HepG2 (cell line): ENCODE measurements at regions not wholly inside any gene's neighbourhood (a gene's known extent, or its start where the extent isn't known, plus 50 kb on each side); places are given as distances from the start of the nearest gene placed in this dataset.

ENCODE experiments used
- ATF6 ChIP-seq: sonication (generic); formaldehyde crosslinking; conservative IDR thresholded peaks from 2 replicates; pipeline ENCODE4 v1.4.0; 2020; ENCODE audit warnings: missing genetic modification reagents
- ATF7-NPFF ChIP-seq: sonication (generic); formaldehyde crosslinking; IDR thresholded peaks from 2 replicates; pipeline ENCODE4 v1.8.1; 2023; ENCODE audit warnings: mild to moderate bottlenecking, low read depth, missing genetic modification reagents, moderate library complexity
- NFE2L1 ChIP-seq: sonication (generic); formaldehyde crosslinking; IDR thresholded peaks from 2 replicates; pipeline ENCODE4 v1.4.0; 2020; ENCODE audit warnings: missing genetic modification reagents, mild to moderate bottlenecking, borderline replicate concordance
- TRIM24 ChIP-seq: sonication (generic); formaldehyde crosslinking; IDR thresholded peaks from 2 replicates; pipeline ENCODE4 v1.8.0; 2022; ENCODE audit warnings: mild to moderate bottlenecking, missing genetic modification reagents
- ZNF75D ChIP-seq: sonication (generic); formaldehyde crosslinking; IDR thresholded peaks from 2 replicates; pipeline ENCODE4 v1.8.1; 2023; ENCODE audit warnings: missing genetic modification reagents, mild to moderate bottlenecking, borderline replicate concordance
- TF ChIP-seq, protein P1 (sequence below): IDR thresholded peaks from 2 replicates; pipeline ENCODE4 v1.6.1; 2012; ENCODE audit warnings: low read length, improper control_type of control experiment
- TF ChIP-seq, protein P2 (sequence below): sonication (generic); formaldehyde crosslinking; IDR thresholded peaks from 2 replicates; pipeline ENCODE4 v1.8.0; 2022; ENCODE audit warnings: missing genetic modification reagents, mild to moderate bottlenecking, borderline replicate concordance

DNA sequence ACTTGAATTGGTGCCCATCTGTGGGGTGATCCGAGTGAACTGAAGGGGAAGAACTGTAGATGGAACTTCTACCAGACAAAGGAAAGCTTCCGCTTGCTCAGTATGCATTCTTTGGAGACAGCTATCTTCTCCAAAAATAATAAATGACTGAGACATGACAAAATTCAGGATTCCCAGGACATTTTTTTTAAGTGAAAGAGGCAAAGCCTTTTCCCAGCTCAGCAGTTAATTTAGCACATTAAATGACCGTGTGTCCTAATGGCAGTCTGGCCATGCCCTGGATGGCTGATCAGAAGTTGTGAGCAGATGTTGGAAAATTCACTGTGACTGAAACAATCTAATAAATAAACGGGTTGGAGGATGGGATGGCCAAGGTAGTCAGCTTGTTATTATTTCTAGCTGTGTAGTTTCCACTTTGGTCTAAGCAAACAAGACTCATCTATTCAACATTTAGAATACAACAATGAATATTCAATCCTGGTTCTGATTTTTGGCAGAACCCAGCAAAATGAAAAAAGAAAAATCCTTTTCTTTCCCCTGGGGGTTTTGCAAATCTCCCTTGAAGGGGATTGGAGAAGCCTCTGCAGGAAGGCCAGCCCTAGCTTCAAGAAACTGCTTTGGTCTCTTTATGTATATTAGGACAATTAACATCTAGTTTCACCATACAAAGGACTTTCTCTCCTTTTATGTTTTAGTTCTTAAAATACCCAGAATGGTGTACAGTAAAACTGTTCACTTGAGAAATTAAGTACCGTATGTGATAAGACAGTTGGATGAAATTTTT, 540.9 kb upstream of the MDFIC2 start (continued):
- no peak for TF ChIP-seq ATF6 (CRISPR knock-in tag)
- TF ChIP-seq ZNF75D (CRISPR knock-in tag), result no peak
- TF ChIP-seq, protein P1, sequence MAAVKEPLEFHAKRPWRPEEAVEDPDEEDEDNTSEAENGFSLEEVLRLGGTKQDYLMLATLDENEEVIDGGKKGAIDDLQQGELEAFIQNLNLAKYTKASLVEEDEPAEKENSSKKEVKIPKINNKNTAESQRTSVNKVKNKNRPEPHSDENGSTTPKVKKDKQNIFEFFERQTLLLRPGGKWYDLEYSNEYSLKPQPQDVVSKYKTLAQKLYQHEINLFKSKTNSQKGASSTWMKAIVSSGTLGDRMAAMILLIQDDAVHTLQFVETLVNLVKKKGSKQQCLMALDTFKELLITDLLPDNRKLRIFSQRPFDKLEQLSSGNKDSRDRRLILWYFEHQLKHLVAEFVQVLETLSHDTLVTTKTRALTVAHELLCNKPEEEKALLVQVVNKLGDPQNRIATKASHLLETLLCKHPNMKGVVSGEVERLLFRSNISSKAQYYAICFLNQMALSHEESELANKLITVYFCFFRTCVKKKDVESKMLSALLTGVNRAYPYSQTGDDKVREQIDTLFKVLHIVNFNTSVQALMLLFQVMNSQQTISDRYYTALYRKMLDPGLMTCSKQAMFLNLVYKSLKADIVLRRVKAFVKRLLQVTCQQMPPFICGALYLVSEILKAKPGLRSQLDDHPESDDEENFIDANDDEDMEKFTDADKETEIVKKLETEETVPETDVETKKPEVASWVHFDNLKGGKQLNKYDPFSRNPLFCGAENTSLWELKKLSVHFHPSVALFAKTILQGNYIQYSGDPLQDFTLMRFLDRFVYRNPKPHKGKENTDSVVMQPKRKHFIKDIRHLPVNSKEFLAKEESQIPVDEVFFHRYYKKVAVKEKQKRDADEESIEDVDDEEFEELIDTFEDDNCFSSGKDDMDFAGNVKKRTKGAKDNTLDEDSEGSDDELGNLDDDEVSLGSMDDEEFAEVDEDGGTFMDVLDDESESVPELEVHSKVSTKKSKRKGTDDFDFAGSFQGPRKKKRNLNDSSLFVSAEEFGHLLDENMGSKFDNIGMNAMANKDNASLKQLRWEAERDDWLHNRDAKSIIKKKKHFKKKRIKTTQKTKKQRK, result no peak
- TF ChIP-seq TRIM24 (CRISPR knock-in tag), result no peak
- TF ChIP-seq, protein P2, sequence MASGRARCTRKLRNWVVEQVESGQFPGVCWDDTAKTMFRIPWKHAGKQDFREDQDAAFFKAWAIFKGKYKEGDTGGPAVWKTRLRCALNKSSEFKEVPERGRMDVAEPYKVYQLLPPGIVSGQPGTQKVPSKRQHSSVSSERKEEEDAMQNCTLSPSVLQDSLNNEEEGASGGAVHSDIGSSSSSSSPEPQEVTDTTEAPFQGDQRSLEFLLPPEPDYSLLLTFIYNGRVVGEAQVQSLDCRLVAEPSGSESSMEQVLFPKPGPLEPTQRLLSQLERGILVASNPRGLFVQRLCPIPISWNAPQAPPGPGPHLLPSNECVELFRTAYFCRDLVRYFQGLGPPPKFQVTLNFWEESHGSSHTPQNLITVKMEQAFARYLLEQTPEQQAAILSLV, result no peak
- no peak for TF ChIP-seq NFE2L1 (CRISPR knock-in tag)
- TF ChIP-seq ATF7-NPFF (CRISPR knock-in tag), result no peak
- TF ChIP-seq, all 625 proteins: peak for 0
